GM19397 (cell line): ENCODE measurements at regions not wholly inside any gene's neighbourhood (a gene's known extent, or its start where the extent isn't known, plus 50 kb on each side); places are given as distances from the start of the nearest gene placed in this dataset.

Source experiments
- ATAC-seq: cut with Tn5 transposase; IDR thresholded peaks from one replicate; pipeline ENCODE4 v1.9.1; 2021; ENCODE audit warnings: mild to moderate bottlenecking, moderate library complexity; ENCODE audit not compliant: unreplicated experiment

GRCh38 chr14:42869681-42870080, 1263.0 kb downstream of the LRFN5 start:
- no peak for ATAC-seq

GRCh38 chr14:42862114-42862513, 1255.4 kb downstream of the LRFN5 start:
- no peak for ATAC-seq

DNA sequence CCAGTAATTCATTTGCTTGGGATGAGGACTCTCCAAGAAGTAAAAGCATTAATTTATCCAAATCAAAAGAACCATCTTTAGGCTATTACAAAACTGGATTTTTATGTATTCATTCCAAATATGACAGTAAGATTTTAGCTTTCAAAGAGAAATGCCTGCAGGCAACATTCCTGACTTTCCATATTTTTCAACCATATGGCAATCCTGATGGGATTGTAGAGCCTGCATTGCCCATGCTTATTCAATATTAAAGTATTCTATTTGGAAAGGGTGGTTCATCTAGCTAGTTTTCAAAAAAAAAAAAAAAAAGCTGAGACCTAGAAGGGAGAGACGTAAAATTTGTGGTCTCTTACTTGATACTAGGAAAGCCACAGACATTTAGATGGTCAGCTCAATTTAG, 1253.7 kb downstream of the LRFN5 start:
- ATAC-seq: no peak

- no peak for ATAC-seq
These were observed 1249.4 kb downstream of the LRFN5 start for GRCh38 chr14:42856106-42856505.

DNA sequence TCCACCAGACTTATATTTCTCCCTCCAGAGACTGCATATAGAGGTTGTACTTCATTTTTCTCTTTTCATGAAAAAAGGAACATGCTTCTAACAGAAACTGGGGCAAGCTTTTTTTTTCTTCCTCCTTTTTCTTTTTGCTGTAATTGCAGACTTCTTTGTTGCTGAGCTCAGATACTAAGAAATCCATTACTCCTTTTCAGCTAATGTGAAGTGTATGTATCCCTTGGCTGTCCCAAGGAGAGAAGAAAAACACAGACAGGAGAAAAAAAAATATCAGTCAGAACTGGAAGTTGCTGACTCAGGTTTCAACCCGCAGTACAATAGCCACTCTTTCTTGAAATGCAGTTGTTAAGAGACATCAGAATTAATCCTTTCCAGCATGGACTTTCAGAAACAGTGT, 1248.4 kb downstream of the LRFN5 start:
- no peak for ATAC-seq

DNA sequence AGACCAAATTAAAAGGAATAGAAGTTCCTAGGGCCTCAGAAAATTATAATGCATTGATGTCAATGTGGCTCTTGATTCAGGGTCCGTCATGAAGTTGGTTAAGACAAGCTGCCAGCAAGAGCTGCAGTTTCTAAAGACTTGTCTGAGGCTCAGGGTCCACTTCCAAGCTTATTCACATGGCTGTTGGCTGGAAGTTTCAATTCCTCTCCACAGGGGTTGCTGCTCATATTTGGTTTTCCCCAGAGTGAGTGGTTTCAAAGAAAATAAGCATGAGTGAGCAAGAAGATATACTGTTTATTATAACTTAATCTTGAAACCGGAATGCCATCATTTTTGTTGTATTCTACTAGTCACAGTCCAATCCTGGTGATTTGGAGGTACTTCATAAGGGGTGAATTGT, 1247.4 kb downstream of the LRFN5 start:
- no peak for ATAC-seq

DNA sequence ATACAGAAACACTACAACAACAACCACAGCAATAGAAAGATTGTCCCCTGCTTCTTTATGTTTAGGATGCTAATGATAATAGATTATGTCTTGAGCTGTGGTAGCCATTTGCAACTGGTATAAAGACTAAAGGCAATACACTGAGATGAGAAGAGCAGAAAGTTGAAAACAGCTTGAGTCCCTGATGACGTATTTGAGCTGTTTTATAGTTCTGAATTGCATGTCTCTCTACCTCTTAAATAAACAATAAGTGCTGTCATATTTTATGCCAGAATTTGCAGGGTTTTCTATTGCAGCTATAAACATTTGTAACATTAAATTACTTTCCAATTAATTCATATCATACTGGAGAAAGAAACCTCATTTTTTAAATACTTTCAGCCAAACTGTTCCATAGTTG, 1242.0 kb downstream of the LRFN5 start:
- no peak for ATAC-seq

- no peak for ATAC-seq
These were observed 1208.1 kb downstream of the LRFN5 start for GRCh38 chr14:42814817-42815216.

DNA sequence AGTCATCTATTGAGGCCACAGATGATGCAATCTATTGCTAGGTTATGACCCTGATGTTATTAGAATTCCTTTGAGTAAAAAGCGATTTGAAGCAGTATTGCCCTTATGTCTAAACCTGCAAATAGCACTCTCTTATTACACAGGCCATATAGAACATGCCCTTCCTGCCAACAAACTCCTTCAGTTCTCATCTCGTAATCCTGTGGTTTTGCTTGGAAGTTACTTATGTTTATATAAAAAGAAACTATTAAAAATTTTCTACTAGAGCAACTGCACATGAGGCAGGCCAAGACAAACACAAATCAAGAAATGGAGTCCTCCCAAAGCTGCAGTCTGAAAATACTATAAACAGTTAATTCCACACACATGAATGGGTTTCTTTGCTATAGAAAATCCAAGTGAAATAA, 1200.2 kb downstream of the LRFN5 start:
- no peak for ATAC-seq

GRCh38 chr14:42804141-42804540, 1197.5 kb downstream of the LRFN5 start:
- ATAC-seq: no peak

DNA sequence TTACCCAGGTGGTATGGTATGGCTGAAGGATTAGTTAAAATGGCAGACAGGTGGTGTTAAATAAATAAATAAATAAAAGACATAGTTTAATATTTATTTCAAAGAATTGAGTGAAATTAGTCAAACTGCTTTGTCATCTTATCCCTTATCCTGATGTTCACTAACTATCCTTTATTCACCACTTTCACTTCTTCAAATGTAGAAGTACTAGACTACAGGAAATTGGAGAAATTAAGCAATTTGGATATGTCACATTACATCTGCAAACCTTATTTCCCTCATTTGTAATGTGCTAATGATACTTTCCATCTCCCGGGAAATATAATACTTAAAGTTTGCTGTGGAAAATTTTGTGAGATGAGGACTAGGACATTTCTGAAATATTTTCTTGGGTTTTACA, 1195.7 kb downstream of the LRFN5 start:
- no peak for ATAC-seq

DNA sequence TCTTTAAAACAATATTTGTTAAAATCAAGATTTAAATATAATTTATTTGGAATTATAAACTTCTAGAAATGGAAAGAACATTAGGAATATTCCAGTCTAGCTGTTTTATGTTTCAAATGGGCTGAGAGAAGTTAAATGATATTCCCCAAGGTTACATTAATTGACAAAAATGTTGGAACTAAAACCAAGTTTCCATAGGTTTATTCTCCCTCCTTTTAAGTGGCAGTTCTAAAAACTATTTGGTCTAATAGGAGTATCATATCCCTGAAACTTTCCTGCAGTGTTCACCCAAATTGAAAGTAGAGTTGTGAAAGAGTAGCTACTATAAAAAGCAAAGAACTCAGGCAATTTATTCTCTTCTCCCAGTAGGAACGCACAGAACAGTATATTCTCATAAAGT, 1185.5 kb downstream of the LRFN5 start:
- ATAC-seq: no peak

- no peak for ATAC-seq
These were observed 1176.1 kb downstream of the LRFN5 start for GRCh38 chr14:42782754-42783153.

- no peak for ATAC-seq
These were observed 1172.3 kb downstream of the LRFN5 start for GRCh38 chr14:42778984-42779383.

GRCh38 chr14:42750771-42751170, 1144.1 kb downstream of the LRFN5 start:
- ATAC-seq: no peak

DNA sequence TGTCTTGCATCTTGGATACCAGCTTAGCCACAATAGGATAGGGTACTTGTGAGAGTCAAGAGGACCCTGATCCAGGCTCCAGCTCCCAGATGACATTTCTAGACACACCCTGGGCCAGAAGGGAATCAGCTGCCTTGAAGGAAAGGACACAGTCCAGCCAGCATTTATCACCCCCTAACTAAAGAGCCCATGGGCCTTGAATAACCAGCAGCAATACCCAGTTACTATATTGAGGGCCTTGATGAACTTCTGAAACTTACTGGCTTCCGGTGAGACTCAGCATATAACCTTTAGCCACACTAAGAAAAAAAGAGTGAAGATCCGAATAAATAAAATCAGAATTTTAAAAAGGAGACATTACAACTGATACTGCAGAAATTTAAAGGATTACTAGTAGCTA, 1135.4 kb downstream of the LRFN5 start:
- ATAC-seq: no peak

GRCh38 chr14:42736408-42736807, 1129.7 kb downstream of the LRFN5 start:
- no peak for ATAC-seq

- ATAC-seq: no peak
These were observed 1127.4 kb downstream of the LRFN5 start for GRCh38 chr14:42734041-42734440.

DNA sequence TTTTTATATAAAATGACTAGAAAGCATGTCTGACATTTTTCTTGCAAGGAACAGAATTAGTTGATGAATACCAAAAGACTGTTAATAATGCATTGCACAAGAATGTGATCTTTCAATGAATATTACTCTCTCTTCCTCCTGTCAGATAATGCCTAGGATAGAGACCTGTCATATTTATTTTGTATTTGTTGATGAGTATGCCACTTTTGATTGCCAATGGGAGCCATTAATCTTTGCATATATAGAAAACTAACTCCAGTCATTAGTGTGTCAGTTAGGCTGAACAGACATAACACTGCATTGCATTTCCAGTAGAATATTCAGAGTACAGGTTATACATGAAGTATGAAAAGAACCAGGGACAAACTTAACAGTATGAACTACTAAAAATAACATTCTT, 1125.3 kb downstream of the LRFN5 start:
- no peak for ATAC-seq

- no peak for ATAC-seq
These were observed 1124.8 kb downstream of the LRFN5 start for GRCh38 chr14:42731480-42731879.

- ATAC-seq: no peak
These were observed 1123.0 kb downstream of the LRFN5 start for GRCh38 chr14:42729681-42730080.

- no peak for ATAC-seq
These were observed 1112.7 kb downstream of the LRFN5 start for GRCh38 chr14:42719391-42719790.

DNA sequence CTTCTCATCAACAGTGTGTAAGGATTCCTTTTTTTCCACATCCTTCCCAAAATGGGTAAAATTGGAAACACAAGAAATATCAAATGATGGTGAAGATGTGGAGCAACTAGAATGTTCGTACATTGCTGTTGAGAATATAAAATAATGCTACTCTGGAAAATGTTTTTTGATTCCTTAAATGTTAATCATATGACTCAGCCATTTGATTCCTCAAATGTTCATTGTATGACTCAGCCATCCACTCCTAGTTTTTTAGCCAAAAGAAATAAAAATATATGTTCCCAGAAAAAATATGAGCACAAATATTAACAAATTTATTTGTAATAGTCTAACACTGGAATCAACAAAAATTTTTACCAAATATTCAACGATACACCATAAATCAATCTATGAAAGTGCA, 1108.6 kb downstream of the LRFN5 start:
- no peak for ATAC-seq

GRCh38 chr14:42710071-42710470, 1103.4 kb downstream of the LRFN5 start:
- no peak for ATAC-seq
